Body of pancreas (tissue), 4 donors: ENCODE measurements at regions not wholly inside any gene's neighbourhood (a gene's known extent, or its start where the extent isn't known, plus 50 kb on each side); places are given as distances from the start of the nearest gene placed in this dataset.

Experiments
- ATAC-seq: fragments of 150-250 bp; one replicate; pipeline ENCODE4 v1.9.1; 2016
- DNase-seq, 4 donors: peaks; one replicate each; pipeline ENCODE4 v3.0.0-alpha.2; 2019
- H3K27ac ChIP-seq, 4 donors: fragments of 200-600 bp; sonication (generic); 1 replicate in 3 of 4; 2 replicates in 1 of 4; pipeline versions ENCODE4 v1.5.1 to v1.6.1; 2016 to 2019; ENCODE audit warnings: mild to moderate bottlenecking in 1 of 4, mixed read lengths in 1 of 4, moderate library complexity in 1 of 4
- H3K27me3 ChIP-seq, 2 donors: fragments of 200-600 bp; sonication (generic); one replicate each; pipeline ENCODE4 v1.6.0; 2016; ENCODE audit warnings: mild to moderate bottlenecking in 1 of 2
- H3K36me3 ChIP-seq, 2 donors: fragments of 200-600 bp; sonication (generic); replicated peaks in 1 of 2; 2 replicates each; pipeline ENCODE4 v1.5.1; 2016; ENCODE audit warnings: low read depth in 2 of 2; ENCODE audit not compliant: insufficient read depth in 1 of 2
- H3K4me1 ChIP-seq: fragments of 200-600 bp; sonication (generic); one replicate; pipeline ENCODE4 v1.6.0; 2016
- H3K4me3 ChIP-seq, 2 donors: fragments of 200-600 bp; sonication (generic); 1 replicate in 1 of 2; 2 replicates in 1 of 2; pipeline ENCODE4 v1.5.1; 2016 to 2019
- H3K9me3 ChIP-seq, 3 donors: fragments of 200-600 bp; sonication (generic); 1 replicate in 2 of 3; 2 replicates in 1 of 3; pipeline ENCODE4 v1.5.1; 2016
- POLR2A ChIP-seq, 3 donors: fragments of 450-650 bp; IDR thresholded peaks; one replicate each; pipeline ENCODE4 v1.6.1; 2016; ENCODE audit warnings: antibody characterized with exemption in 3 of 3, mild to moderate bottlenecking in 2 of 3
- WGBS, 2 donors: methylation state at CpG; one replicate each; pipeline ENCODE4 v1.1.5; 2017; 5-methylcytosine and 5-hydroxymethylcytosine counted together
- intact Hi-C: fragments of 100-400 bp; cut with DNase I; formaldehyde crosslinking; loops from one replicate; pipeline ENCODE4 v1.15.1; 2023
- TF ChIP-seq, protein P1 (sequence below), 7 experiments: fragments of 450-650 bp in 4 of 7; fragments of 200-600 bp in 3 of 7; sonication (generic) in 3 of 7; IDR thresholded peaks; one replicate each; pipeline ENCODE4 v1.5.1; 2016 to 2019; ENCODE audit warnings: antibody characterized with exemption in 7 of 7

GRCh38 chr11:81496601-81497000 lies 1237.1 kb downstream of the FAM181B start:
- H3K9me3 ChIP-seq, result no peaks in the 10 kb centered on the region
- intact Hi-C loops, result no loop called here
- no peaks in the 10 kb centered on the region for H3K4me1 ChIP-seq
- no peak overlapping the region for H3K27ac ChIP-seq
- no peaks in the 10 kb centered on the region for H3K36me3 ChIP-seq
- no peak for DNase-seq
- TF ChIP-seq POLR2A (IDR thresholded peaks at IDR 0.05), result no peak
- TF ChIP-seq, protein P1, sequence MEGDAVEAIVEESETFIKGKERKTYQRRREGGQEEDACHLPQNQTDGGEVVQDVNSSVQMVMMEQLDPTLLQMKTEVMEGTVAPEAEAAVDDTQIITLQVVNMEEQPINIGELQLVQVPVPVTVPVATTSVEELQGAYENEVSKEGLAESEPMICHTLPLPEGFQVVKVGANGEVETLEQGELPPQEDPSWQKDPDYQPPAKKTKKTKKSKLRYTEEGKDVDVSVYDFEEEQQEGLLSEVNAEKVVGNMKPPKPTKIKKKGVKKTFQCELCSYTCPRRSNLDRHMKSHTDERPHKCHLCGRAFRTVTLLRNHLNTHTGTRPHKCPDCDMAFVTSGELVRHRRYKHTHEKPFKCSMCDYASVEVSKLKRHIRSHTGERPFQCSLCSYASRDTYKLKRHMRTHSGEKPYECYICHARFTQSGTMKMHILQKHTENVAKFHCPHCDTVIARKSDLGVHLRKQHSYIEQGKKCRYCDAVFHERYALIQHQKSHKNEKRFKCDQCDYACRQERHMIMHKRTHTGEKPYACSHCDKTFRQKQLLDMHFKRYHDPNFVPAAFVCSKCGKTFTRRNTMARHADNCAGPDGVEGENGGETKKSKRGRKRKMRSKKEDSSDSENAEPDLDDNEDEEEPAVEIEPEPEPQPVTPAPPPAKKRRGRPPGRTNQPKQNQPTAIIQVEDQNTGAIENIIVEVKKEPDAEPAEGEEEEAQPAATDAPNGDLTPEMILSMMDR (IDR thresholded peaks at IDR 0.05), result no peak
- H3K4me3 ChIP-seq, result no peak overlapping the region
- H3K27me3 ChIP-seq, result no peaks in the 10 kb centered on the region
- ATAC-seq, result no peak
- WGBS, 2 donors, result 52 to 58% methylated on average over 1 of the region's 1 CpG

DNA sequence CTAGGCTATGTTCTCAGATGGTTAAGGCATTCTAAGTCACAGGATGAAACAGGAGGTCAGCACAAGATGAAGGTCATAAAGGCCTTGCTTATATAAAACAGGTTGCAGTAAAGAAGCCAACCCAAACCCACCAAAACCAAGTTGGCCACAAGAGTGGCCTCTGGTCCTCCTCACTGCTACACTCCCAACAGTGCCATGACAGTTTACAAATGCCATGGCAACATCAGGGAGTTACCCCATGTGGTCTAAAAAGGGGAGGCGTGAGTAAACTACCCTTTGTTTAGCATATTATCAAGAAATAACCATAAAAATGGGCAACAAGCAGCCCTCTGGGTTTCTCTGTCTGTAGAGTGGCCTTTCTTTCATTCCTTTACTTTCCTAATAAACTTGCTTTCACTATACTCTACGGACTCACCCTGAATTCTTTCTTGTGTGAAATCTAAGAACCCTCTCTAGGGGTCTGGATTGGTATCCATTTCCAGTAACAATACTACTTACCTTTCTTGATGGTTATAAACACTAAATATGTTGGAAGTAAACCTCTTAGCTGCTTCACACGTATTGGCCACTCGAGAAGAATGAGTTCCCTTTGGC lies 1237.9 kb downstream of the FAM181B start:
- no peaks in the 10 kb centered on the region for H3K27me3 ChIP-seq
- ATAC-seq, result no peak
- WGBS, 2 donors, result 69 to 73% methylated on average over 4 of the region's 4 CpGs
- intact Hi-C loops, result no loop called here
- no peak overlapping the region for H3K27ac ChIP-seq
- H3K4me3 ChIP-seq, result no peak overlapping the region
- no peak for DNase-seq
- TF ChIP-seq, protein P1 (IDR thresholded peaks at IDR 0.05), result no peak
- TF ChIP-seq POLR2A (IDR thresholded peaks at IDR 0.05), result no peak
- no peaks in the 10 kb centered on the region for H3K9me3 ChIP-seq
- H3K36me3 ChIP-seq, result no peaks in the 10 kb centered on the region
- H3K4me1 ChIP-seq, result no peaks in the 10 kb centered on the region

DNA sequence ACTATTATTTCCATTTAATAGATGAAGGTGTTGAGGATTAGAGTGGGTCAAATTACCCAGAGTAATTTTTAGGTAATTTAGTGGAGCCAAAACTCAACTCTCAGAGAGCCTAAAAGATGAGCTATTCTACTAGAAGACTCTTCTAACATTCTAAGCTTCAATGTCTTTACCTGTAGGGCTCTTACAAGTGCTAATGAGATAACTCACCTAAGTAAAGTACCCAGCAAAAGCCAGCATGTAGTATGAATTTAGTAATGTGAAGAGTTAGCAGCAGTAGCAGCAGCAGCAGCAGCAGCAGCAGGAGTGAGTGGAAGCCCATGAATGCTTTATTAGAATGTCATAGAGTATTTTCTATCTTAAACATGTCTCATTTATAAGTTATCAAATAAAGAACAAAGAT lies 1239.2 kb downstream of the FAM181B start:
- no peaks in the 10 kb centered on the region for H3K9me3 ChIP-seq
- no peak for ATAC-seq
- no peaks in the 10 kb centered on the region for H3K4me1 ChIP-seq
- H3K36me3 ChIP-seq, result no peaks in the 10 kb centered on the region
- H3K27me3 ChIP-seq, result no peaks in the 10 kb centered on the region
- DNase-seq, result no peak
- no peak overlapping the region for H3K4me3 ChIP-seq
- TF ChIP-seq, protein P1 (IDR thresholded peaks at IDR 0.05), result no peak
- no peak for TF ChIP-seq POLR2A (IDR thresholded peaks at IDR 0.05)
- intact Hi-C loops, result no loop called here
- no peak overlapping the region for H3K27ac ChIP-seq

DNA sequence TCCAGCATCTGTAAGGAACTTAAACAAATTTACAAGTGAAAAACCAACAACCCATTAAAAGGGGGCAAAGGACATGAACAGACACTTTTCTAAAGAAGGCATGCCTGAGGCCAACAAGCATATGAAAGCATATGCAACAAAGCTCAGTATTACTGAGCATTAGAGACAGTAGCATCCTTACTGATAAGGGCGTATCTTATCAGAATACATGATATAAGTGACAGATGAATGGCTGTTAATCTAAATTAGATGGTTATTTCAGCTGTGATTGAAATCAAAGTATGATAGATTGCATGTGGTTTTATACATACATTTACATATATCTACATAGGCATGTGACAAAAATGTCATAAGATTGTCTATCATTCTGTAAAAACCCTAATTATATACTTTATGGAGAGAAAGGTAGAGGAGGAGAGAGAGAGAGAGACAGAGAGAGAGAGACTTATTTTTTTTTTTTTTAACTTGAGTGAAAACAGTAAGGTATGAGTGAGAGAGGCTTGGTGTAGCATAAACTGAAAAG lies 1240.7 kb downstream of the FAM181B start:
- no peak overlapping the region for H3K27ac ChIP-seq
- H3K9me3 ChIP-seq, result no peaks in the 10 kb centered on the region
- no peak for TF ChIP-seq POLR2A (IDR thresholded peaks at IDR 0.05)
- TF ChIP-seq, protein P1 (IDR thresholded peaks at IDR 0.05), result no peak
- H3K27me3 ChIP-seq, result no peaks in the 10 kb centered on the region
- H3K4me1 ChIP-seq, result no peaks in the 10 kb centered on the region
- ATAC-seq, result no peak
- intact Hi-C loops, result no loop called here
- 43% methylated on average over 1 of the region's 1 CpG for WGBS, 2 donors
- no peak overlapping the region for H3K4me3 ChIP-seq
- no peak for DNase-seq
- H3K36me3 ChIP-seq, result no peaks in the 10 kb centered on the region

- WGBS, 2 donors, result 50 to 69% methylated on average over 1 of the region's 1 CpG
- H3K27me3 ChIP-seq, result no peaks in the 10 kb centered on the region
- H3K36me3 ChIP-seq, result no peaks in the 10 kb centered on the region
- intact Hi-C loops, result no loop called here
- H3K27ac ChIP-seq, result no peak overlapping the region
- H3K4me1 ChIP-seq, result no peaks in the 10 kb centered on the region
- TF ChIP-seq, protein P1 (IDR thresholded peaks at IDR 0.05), result no peak
- TF ChIP-seq POLR2A (IDR thresholded peaks at IDR 0.05), result no peak
- H3K4me3 ChIP-seq, result no peak overlapping the region
- ATAC-seq, result no peak
- DNase-seq, result no peak
- H3K9me3 ChIP-seq, result no peaks in the 10 kb centered on the region
Measured at GRCh38 chr11:81487109-81487508, 1246.6 kb downstream of the FAM181B start.
